GM23338 (cell line): ENCODE measurements at regions not wholly inside any gene's neighbourhood (a gene's known extent, or its start where the extent isn't known, plus 50 kb on each side); places are given as distances from the start of the nearest gene placed in this dataset.

Source experiments
- ATAC-seq: fragments of 200-7000 bp; cut with Tn5 transposase; 3 replicates; pipeline ENCODE4 v1.9.1; 2020
- DNase-seq: peaks from one replicate; pipeline ENCODE4 v3.0.0-alpha.2; 2015; ENCODE audit warnings: low spot score
- H2AFZ ChIP-seq: fragments of 200-600 bp; sonication (generic); 2 replicates; pipeline ENCODE4 v1.8.0; 2016; ENCODE audit warnings: antibody characterized with exemption, mild to moderate bottlenecking, moderate library complexity
- H3F3A ChIP-seq: fragments of 200-600 bp; sonication (generic); replicated peaks from 2 replicates; pipeline ENCODE4 v1.8.0; 2017; ENCODE audit warnings: antibody characterized with exemption, mixed run types, low read depth
- H3K27ac ChIP-seq: fragments of 200-600 bp; sonication (generic); 2 replicates; pipeline ENCODE4 v1.6.1; 2016; ENCODE audit warnings: low read depth
- H3K27me3 ChIP-seq: fragments of 200-600 bp; sonication (generic); 2 replicates; pipeline ENCODE4 v1.8.0; 2016; ENCODE audit warnings: mild to moderate bottlenecking, mixed run types, moderate library complexity; ENCODE audit not compliant: insufficient read depth
- H3K36me3 ChIP-seq: fragments of 200-600 bp; sonication (generic); 2 replicates; pipeline ENCODE4 v1.8.0; 2016; ENCODE audit warnings: mild to moderate bottlenecking; ENCODE audit not compliant: insufficient read depth
- H3K4me1 ChIP-seq: fragments of 200-600 bp; sonication (generic); 2 replicates; pipeline ENCODE4 v1.8.0; 2016; ENCODE audit warnings: mild to moderate bottlenecking, moderate library complexity; ENCODE audit not compliant: insufficient read depth
- H3K4me2 ChIP-seq: fragments of 200-600 bp; sonication (generic); 2 replicates; pipeline ENCODE4 v1.7.1; 2017; ENCODE audit warnings: mixed run types
- H3K4me3 ChIP-seq: fragments of 200-600 bp; sonication (generic); 2 replicates; pipeline ENCODE4 v1.6.1; 2016; ENCODE audit warnings: mixed run types
- H3K79me2 ChIP-seq: fragments of 200-600 bp; sonication (generic); replicated peaks from 2 replicates; pipeline ENCODE4 v1.8.0; 2017; ENCODE audit warnings: mild to moderate bottlenecking; ENCODE audit not compliant: insufficient read depth
- H3K9me2 ChIP-seq: fragments of 200-600 bp; sonication (generic); 2 replicates; pipeline ENCODE4 v1.8.0; 2017; ENCODE audit not compliant: insufficient read depth
- H4K20me1 ChIP-seq: fragments of 200-600 bp; sonication (generic); replicated peaks from 2 replicates; pipeline ENCODE4 v1.8.0; 2017; ENCODE audit warnings: mild to moderate bottlenecking; ENCODE audit not compliant: insufficient read depth
- H3K27ac Mint-ChIP-seq: 2 replicates; pipeline ENCODE4 v1.8.0; 2020; ENCODE audit warnings: inconsistent platforms, mild to moderate bottlenecking, moderate library complexity, mixed read lengths
- H3K27me3 Mint-ChIP-seq: 3 replicates; pipeline ENCODE4 v1.8.0; 2022; ENCODE audit warnings: low read depth, mild to moderate bottlenecking, moderate library complexity, mixed read lengths, inconsistent platforms; ENCODE audit not compliant: insufficient read depth, poor library complexity
- H3K36me3 Mint-ChIP-seq: 3 replicates; pipeline ENCODE4 v1.8.0; 2021; ENCODE audit warnings: low read depth, mild to moderate bottlenecking, inconsistent platforms, moderate library complexity, mixed read lengths
- H3K4me1 Mint-ChIP-seq: 3 replicates; pipeline ENCODE4 v1.8.0; 2020; ENCODE audit warnings: mild to moderate bottlenecking, inconsistent platforms, mixed read lengths
- H3K4me3 Mint-ChIP-seq: 3 replicates; pipeline ENCODE4 v1.8.0; 2021; ENCODE audit warnings: moderate library complexity, mild to moderate bottlenecking, inconsistent platforms, mixed read lengths
- H3K9me3 Mint-ChIP-seq: 3 replicates; pipeline ENCODE4 v1.8.0; 2020; ENCODE audit warnings: moderate library complexity, mild to moderate bottlenecking, inconsistent platforms, mixed read lengths
- CREB1 ChIP-seq: fragments of 250-450 bp; sonication (Bioruptor Pico); IDR thresholded peaks from 2 replicates; pipeline ENCODE4 v1.5.0; 2020; ENCODE audit warnings: low read depth, mild to moderate bottlenecking, moderate library complexity
- CTCF ChIP-seq, 2 experiments: fragments of 200-600 bp in 1 of 2; sonication (generic) in 1 of 2; conservative IDR thresholded peaks; 2 replicates each; pipeline versions ENCODE4 v1.5.1 to v1.6.1; 2016 to 2017; ENCODE audit warnings: antibody characterized with exemption in 2 of 2, low read depth in 2 of 2, mild to moderate bottlenecking in 2 of 2, moderate library complexity in 1 of 2
- ETS1 ChIP-seq: IDR thresholded peaks from 2 replicates; pipeline ENCODE4 v1.6.1; 2016; ENCODE audit warnings: antibody characterized with exemption
- EZH2 ChIP-seq: fragments of 200-600 bp; sonication (generic); IDR thresholded peaks from one replicate; pipeline ENCODE4 v1.8.0; 2017; ENCODE audit warnings: antibody characterized with exemption, mild to moderate bottlenecking, low read depth; ENCODE audit not compliant: unreplicated experiment
- EZH2phosphoT487 ChIP-seq: fragments of 200-600 bp; sonication (generic); IDR thresholded peaks from one replicate; pipeline ENCODE4 v1.8.1; 2018; ENCODE audit warnings: antibody characterized with exemption; ENCODE audit not compliant: unreplicated experiment
- JUNB ChIP-seq: IDR thresholded peaks from one replicate; pipeline ENCODE4 v1.6.1; 2016; ENCODE audit warnings: antibody characterized with exemption; ENCODE audit not compliant: unreplicated experiment
- NANOG ChIP-seq: IDR thresholded peaks from 2 replicates; pipeline ENCODE4 v1.6.1; 2016; ENCODE audit warnings: antibody characterized with exemption, borderline replicate concordance
- POLR2AphosphoS5 ChIP-seq: IDR thresholded peaks from 2 replicates; pipeline ENCODE4 v1.6.1; 2016; ENCODE audit warnings: antibody characterized with exemption, low read depth
- REST ChIP-seq: IDR thresholded peaks from one replicate; pipeline ENCODE4 v1.6.1; 2018; ENCODE audit warnings: antibody characterized with exemption; ENCODE audit not compliant: unreplicated experiment
- STAT1 ChIP-seq: IDR thresholded peaks from one replicate; pipeline ENCODE4 v1.6.1; 2016; ENCODE audit warnings: antibody characterized with exemption; ENCODE audit not compliant: unreplicated experiment
- ZNF114 ChIP-seq: fragments of 250-450 bp; sonication (Bioruptor Pico); IDR thresholded peaks from 2 replicates; pipeline ENCODE4 v1.5.0; 2020; ENCODE audit warnings: mild to moderate bottlenecking, moderate library complexity
- ZNF331 ChIP-seq: fragments of 250-450 bp; sonication (Bioruptor Pico); IDR thresholded peaks from 2 replicates; pipeline ENCODE4 v1.5.0; 2020; ENCODE audit warnings: low read depth, mild to moderate bottlenecking, moderate library complexity
- TF ChIP-seq, protein P1 (sequence below): fragments of 250-450 bp; sonication (Bioruptor Pico); IDR thresholded peaks from 2 replicates; pipeline ENCODE4 v1.5.0; 2020; ENCODE audit warnings: mild to moderate bottlenecking, moderate library complexity

DNA sequence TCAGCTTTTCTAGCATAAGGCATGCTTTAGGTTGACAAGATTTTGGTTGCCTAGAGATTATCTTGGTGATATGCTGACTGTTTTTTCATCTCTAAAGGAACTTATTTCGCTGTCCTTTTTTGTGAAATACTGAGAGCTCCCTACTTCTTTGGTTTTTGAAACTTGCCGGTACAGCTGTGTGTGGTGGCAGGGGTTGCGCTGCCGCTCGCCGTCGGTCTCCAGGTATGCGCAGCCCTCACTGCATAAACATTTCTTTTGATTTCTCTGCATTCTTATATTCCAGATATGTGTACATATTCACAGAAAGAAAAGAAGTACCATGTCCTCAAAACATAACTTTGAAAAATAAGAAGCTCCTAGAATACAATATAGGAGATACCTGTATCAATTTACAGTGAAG is 106.4 kb upstream of the SYNDIG1 start:
- H4K20me1 ChIP-seq: no peaks in the 10 kb centered on the region
- Mint-ChIP-seq H3K4me3 (no peak overlapping the region), H3K27ac (no peak overlapping the region), H3K4me1 (peaks cover 14% of the 10 kb centered on the region; the same call in 2 of the 3 replicates), H3K36me3 (no peaks in the 10 kb centered on the region), H3K9me3 (peaks cover 8% of the 10 kb centered on the region), H3K27me3 (peaks cover 3% of the 10 kb centered on the region)
- H3K36me3 ChIP-seq: no peaks in the 10 kb centered on the region
- H2AFZ ChIP-seq: no peak overlapping the region
- no peak overlapping the region for H3K4me2 ChIP-seq
- no peaks in the 10 kb centered on the region; the same call in 1 of the 2 replicates for H3K9me2 ChIP-seq
- no peaks in the 10 kb centered on the region for H3F3A ChIP-seq
- ATAC-seq (no peak), DNase-seq (no peak)
- 0 out of 2 replicates have a peak, but pooled peaks cover 9% of the 10 kb centered on the region for H3K4me1 ChIP-seq
- no peak for TF ChIP-seq CTCF (conservative IDR thresholded peaks at IDR 0.05; ENCODE audit: low read depth in 2 of 2)
- no peak for TF ChIP-seq EZH2phosphoT487
- no peak for TF ChIP-seq ZNF331 (CRISPR knock-in tag)
- no peak for TF ChIP-seq EZH2
- no peak for TF ChIP-seq ZNF114 (CRISPR knock-in tag)
- no peak for TF ChIP-seq REST
- no peak for TF ChIP-seq ETS1
- TF ChIP-seq, protein P1, sequence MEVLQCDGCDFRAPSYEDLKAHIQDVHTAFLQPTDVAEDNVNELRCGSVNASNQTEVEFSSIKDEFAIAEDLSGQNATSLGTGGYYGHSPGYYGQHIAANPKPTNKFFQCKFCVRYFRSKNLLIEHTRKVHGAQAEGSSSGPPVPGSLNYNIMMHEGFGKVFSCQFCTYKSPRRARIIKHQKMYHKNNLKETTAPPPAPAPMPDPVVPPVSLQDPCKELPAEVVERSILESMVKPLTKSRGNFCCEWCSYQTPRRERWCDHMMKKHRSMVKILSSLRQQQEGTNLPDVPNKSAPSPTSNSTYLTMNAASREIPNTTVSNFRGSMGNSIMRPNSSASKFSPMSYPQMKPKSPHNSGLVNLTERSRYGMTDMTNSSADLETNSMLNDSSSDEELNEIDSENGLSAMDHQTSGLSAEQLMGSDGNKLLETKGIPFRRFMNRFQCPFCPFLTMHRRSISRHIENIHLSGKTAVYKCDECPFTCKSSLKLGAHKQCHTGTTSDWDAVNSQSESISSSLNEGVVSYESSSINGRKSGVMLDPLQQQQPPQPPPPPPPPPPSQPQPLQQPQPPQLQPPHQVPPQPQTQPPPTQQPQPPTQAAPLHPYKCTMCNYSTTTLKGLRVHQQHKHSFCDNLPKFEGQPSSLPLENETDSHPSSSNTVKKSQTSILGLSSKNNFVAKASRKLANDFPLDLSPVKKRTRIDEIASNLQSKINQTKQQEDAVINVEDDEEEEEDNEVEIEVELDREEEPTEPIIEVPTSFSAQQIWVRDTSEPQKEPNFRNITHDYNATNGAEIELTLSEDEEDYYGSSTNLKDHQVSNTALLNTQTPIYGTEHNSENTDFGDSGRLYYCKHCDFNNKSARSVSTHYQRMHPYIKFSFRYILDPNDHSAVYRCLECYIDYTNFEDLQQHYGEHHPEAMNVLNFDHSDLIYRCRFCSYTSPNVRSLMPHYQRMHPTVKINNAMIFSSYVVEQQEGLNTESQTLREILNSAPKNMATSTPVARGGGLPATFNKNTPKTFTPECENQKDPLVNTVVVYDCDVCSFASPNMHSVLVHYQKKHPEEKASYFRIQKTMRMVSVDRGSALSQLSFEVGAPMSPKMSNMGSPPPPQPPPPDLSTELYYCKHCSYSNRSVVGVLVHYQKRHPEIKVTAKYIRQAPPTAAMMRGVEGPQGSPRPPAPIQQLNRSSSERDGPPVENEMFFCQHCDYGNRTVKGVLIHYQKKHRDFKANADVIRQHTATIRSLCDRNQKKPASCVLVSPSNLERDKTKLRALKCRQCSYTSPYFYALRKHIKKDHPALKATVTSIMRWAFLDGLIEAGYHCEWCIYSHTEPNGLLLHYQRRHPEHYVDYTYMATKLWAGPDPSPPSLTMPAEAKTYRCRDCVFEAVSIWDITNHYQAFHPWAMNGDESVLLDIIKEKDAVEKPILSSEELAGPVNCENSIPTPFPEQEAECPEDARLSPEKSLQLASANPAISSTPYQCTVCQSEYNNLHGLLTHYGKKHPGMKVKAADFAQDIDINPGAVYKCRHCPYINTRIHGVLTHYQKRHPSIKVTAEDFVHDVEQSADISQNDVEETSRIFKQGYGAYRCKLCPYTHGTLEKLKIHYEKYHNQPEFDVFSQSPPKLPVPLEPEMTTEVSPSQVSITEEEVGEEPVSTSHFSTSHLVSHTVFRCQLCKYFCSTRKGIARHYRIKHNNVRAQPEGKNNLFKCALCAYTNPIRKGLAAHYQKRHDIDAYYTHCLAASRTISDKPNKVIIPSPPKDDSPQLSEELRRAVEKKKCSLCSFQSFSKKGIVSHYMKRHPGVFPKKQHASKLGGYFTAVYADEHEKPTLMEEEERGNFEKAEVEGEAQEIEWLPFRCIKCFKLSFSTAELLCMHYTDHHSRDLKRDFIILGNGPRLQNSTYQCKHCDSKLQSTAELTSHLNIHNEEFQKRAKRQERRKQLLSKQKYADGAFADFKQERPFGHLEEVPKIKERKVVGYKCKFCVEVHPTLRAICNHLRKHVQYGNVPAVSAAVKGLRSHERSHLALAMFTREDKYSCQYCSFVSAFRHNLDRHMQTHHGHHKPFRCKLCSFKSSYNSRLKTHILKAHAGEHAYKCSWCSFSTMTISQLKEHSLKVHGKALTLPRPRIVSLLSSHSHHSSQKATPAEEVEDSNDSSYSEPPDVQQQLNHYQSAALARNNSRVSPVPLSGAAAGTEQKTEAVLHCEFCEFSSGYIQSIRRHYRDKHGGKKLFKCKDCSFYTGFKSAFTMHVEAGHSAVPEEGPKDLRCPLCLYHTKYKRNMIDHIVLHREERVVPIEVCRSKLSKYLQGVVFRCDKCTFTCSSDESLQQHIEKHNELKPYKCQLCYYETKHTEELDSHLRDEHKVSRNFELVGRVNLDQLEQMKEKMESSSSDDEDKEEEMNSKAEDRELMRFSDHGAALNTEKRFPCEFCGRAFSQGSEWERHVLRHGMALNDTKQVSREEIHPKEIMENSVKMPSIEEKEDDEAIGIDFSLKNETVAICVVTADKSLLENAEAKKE (CRISPR knock-in tag): no peak
- TF ChIP-seq JUNB: no peak
- no peak for TF ChIP-seq POLR2AphosphoS5
- no peak for TF ChIP-seq CREB1 (CRISPR knock-in tag)
- TF ChIP-seq STAT1: no peak
- TF ChIP-seq NANOG: no peak
- no peak overlapping the region for H3K4me3 ChIP-seq
- H3K27me3 ChIP-seq: no peaks in the 10 kb centered on the region
- no peak overlapping the region for H3K27ac ChIP-seq
- H3K79me2 ChIP-seq: no peaks in the 10 kb centered on the region
